DOHH2 (cell line): ENCODE measurements at regions not wholly inside any gene's neighbourhood (a gene's known extent, or its start where the extent isn't known, plus 50 kb on each side); places are given as distances from the start of the nearest gene placed in this dataset.

Experiments used
- EZH2phosphoT487 ChIP-seq: fragments of 200-600 bp; sonication (generic); IDR thresholded peaks from 2 replicates; pipeline ENCODE4 v1.6.1; 2017; ENCODE audit warnings: borderline replicate concordance, mild to moderate bottlenecking, antibody characterized with exemption, low read length, moderate library complexity, mixed read lengths
- TF ChIP-seq, protein P1 (sequence below): fragments of 200-600 bp; sonication (generic); IDR thresholded peaks from one replicate; pipeline ENCODE4 v1.5.1; 2014; ENCODE audit warnings: antibody characterized with exemption, mild to moderate bottlenecking, low read depth, low read length; ENCODE audit not compliant: poor library complexity, severe bottlenecking

DNA sequence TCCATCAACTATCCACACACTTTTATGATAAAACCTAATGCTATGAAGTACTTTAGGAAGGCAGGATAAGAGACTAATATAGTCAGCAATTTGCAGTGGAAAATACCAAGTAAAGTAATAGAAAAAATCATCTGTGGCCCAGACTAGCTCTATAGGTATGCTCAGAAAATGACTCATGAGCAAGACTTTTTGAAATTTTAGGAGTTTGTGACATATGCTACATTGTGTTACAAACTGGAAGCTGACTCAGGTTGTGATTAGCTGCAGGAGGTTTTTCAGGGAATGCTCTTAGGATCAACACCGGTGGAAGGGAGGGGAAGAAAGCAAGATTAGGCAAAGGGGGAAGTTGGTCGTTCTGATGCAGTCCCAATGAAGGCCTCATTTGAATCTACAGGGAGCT is 56.1 kb downstream of the FEZF1 start:
- TF ChIP-seq, protein P1, sequence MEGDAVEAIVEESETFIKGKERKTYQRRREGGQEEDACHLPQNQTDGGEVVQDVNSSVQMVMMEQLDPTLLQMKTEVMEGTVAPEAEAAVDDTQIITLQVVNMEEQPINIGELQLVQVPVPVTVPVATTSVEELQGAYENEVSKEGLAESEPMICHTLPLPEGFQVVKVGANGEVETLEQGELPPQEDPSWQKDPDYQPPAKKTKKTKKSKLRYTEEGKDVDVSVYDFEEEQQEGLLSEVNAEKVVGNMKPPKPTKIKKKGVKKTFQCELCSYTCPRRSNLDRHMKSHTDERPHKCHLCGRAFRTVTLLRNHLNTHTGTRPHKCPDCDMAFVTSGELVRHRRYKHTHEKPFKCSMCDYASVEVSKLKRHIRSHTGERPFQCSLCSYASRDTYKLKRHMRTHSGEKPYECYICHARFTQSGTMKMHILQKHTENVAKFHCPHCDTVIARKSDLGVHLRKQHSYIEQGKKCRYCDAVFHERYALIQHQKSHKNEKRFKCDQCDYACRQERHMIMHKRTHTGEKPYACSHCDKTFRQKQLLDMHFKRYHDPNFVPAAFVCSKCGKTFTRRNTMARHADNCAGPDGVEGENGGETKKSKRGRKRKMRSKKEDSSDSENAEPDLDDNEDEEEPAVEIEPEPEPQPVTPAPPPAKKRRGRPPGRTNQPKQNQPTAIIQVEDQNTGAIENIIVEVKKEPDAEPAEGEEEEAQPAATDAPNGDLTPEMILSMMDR, result no peak
- TF ChIP-seq EZH2phosphoT487, result no peak
